SU-DHL-6 (cell line): ENCODE measurements at regions not wholly inside any gene's neighbourhood (a gene's known extent, or its start where the extent isn't known, plus 50 kb on each side); places are given as distances from the start of the nearest gene placed in this dataset.

Experiments used
- H2AFZ ChIP-seq: fragments of 200-600 bp; sonication (generic); 2 replicates; pipeline ENCODE4 v1.6.1; 2014; ENCODE audit warnings: low read depth, mild to moderate bottlenecking, moderate library complexity, mixed read lengths, antibody characterized with exemption, low read length; ENCODE audit not compliant: severe bottlenecking
- H3F3A ChIP-seq: fragments of 200-600 bp; shearing (Covaris generic); 2 replicates; pipeline ENCODE4 v1.6.0; 2016; ENCODE audit warnings: antibody characterized with exemption, mild to moderate bottlenecking; ENCODE audit not compliant: insufficient read depth
- H3K27ac ChIP-seq: fragments of 200-600 bp; sonication (generic); 2 replicates; pipeline ENCODE4 v1.5.1; 2016; ENCODE audit warnings: low read depth, mild to moderate bottlenecking, low read length, moderate library complexity, mixed read lengths
- H3K27me3 ChIP-seq: fragments of 200-600 bp; sonication (generic), shearing (Covaris generic); 2 replicates; pipeline ENCODE4 v1.6.0; 2014; ENCODE audit warnings: mild to moderate bottlenecking, low read length
- H3K36me3 ChIP-seq: fragments of 200-600 bp; sonication (generic); 2 replicates; pipeline ENCODE4 v1.6.1; 2014; ENCODE audit warnings: mild to moderate bottlenecking, low read length, mixed read lengths
- H3K4me2 ChIP-seq: fragments of 300-600, 200-600 bp; shearing (Covaris generic), sonication (generic); 2 replicates; pipeline ENCODE4 v1.6.0; 2014; ENCODE audit warnings: low read length, low read depth, mild to moderate bottlenecking; ENCODE audit not compliant: poor library complexity, severe bottlenecking
- H3K4me3 ChIP-seq: fragments of 200-600 bp; sonication (generic); 2 replicates; pipeline ENCODE4 v1.5.1; 2014; ENCODE audit warnings: antibody characterized with exemption, low read length, mild to moderate bottlenecking, mixed read lengths; ENCODE audit not compliant: insufficient read depth, poor library complexity, severe bottlenecking
- H3K79me2 ChIP-seq: fragments of 200-600 bp; sonication (generic); 2 replicates; pipeline ENCODE4 v1.6.1; 2014; ENCODE audit warnings: mild to moderate bottlenecking, low read length, moderate library complexity; ENCODE audit not compliant: insufficient read depth
- H3K9ac ChIP-seq: fragments of 200-600 bp; sonication (generic); 2 replicates; pipeline ENCODE4 v1.7.0; 2014; ENCODE audit warnings: mild to moderate bottlenecking, low read length
- H3K9me2 ChIP-seq: fragments of 200-600 bp; sonication (generic); replicated peaks from 2 replicates; pipeline ENCODE4 v1.6.1; 2014; ENCODE audit warnings: low read length; ENCODE audit not compliant: insufficient read depth
- H3K9me3 ChIP-seq: fragments of 200-600 bp; sonication (generic); 2 replicates; pipeline ENCODE4 v1.6.1; 2014; ENCODE audit warnings: low read length, mixed read lengths; ENCODE audit not compliant: insufficient read depth
- H4K20me1 ChIP-seq: fragments of 200-600 bp; sonication (generic); 2 replicates; pipeline ENCODE4 v1.6.1; 2014; ENCODE audit warnings: low read depth, mild to moderate bottlenecking, antibody characterized with exemption, low read length, moderate library complexity, mixed read lengths
- CTCF ChIP-seq: fragments of 200-600 bp; sonication (generic); IDR thresholded peaks from one replicate; pipeline ENCODE4 v1.5.1; 2017; ENCODE audit warnings: antibody characterized with exemption, mild to moderate bottlenecking, low read length, moderate library complexity; ENCODE audit not compliant: insufficient read depth, poor library complexity, severe bottlenecking
- EZH2phosphoT487 ChIP-seq: fragments of 200-600 bp; sonication (generic), shearing (Covaris generic); conservative IDR thresholded peaks from 2 replicates; pipeline ENCODE4 v1.6.1; 2018; ENCODE audit warnings: mild to moderate bottlenecking, antibody characterized with exemption, low read length, moderate library complexity, mixed read lengths

GRCh38 chr13:73989244-73989843 is 144.9 kb downstream of the KLF12 start:
- H3K4me3 ChIP-seq, result peak overlapping the region; percentile 2
- peak overlapping the region; percentile 95 for H3K27ac ChIP-seq
- H3K9ac ChIP-seq, result peak overlapping the region; percentile 25
- H3F3A ChIP-seq, result peaks cover 61% of the 10 kb centered on the region
- no peaks in the 10 kb centered on the region for H3K9me3 ChIP-seq
- TF ChIP-seq CTCF (no peak), EZH2phosphoT487 (no peak)
- 0 out of 2 replicates have a peak, but pooled peaks cover 11% of the 10 kb centered on the region for H3K79me2 ChIP-seq
- H3K27me3 ChIP-seq, result no peaks in the 10 kb centered on the region
- no peaks in the 10 kb centered on the region for H3K9me2 ChIP-seq
- H2AFZ ChIP-seq, result peak overlapping the region; percentile 1
- H4K20me1 ChIP-seq, result no peaks in the 10 kb centered on the region
- H3K36me3 ChIP-seq, result no peaks in the 10 kb centered on the region
- peak overlapping the region; percentile 68 for H3K4me2 ChIP-seq

- Histone ChIP-seq H3K36me3 (no peaks in the 10 kb centered on the region), H4K20me1 (no peaks in the 10 kb centered on the region), H3K4me2 (peak overlapping the region; percentile 68), H3K9me2 (no peaks in the 10 kb centered on the region), H3K27me3 (no peaks in the 10 kb centered on the region), H3K9me3 (no peaks in the 10 kb centered on the region), H2AFZ (no peak overlapping the region), H3K9ac (no peak overlapping the region), H3K27ac (peak overlapping the region; percentile 95), H3K4me3 (no peak overlapping the region), H3K79me2 (0 out of 2 replicates have a peak, but pooled peaks cover 11% of the 10 kb centered on the region), H3F3A (peaks cover 61% of the 10 kb centered on the region)
- TF ChIP-seq EZH2phosphoT487 (no peak), CTCF (no peak)
Measured at GRCh38 chr13:73988461-73988860, 145.7 kb downstream of the KLF12 start.

- Histone ChIP-seq H3K27me3 (no peaks in the 10 kb centered on the region), H3K9me3 (no peaks in the 10 kb centered on the region), H3K27ac (peak overlapping the region; percentile 95), H3K36me3 (no peaks in the 10 kb centered on the region), H3K4me2 (peak overlapping the region; percentile 68), H2AFZ (no peak overlapping the region), H3F3A (peaks cover 59% of the 10 kb centered on the region), H3K79me2 (0 out of 2 replicates have a peak, but pooled peaks cover 11% of the 10 kb centered on the region), H4K20me1 (no peaks in the 10 kb centered on the region), H3K4me3 (no peak overlapping the region), H3K9ac (no peak overlapping the region), H3K9me2 (no peaks in the 10 kb centered on the region)
- TF ChIP-seq EZH2phosphoT487 (no peak), CTCF (no peak)
Measured at GRCh38 chr13:73987618-73988017, 146.6 kb downstream of the KLF12 start.
